MM.1S (cell line): ENCODE measurements at regions not wholly inside any gene's neighbourhood (a gene's known extent, or its start where the extent isn't known, plus 50 kb on each side); places are given as distances from the start of the nearest gene placed in this dataset.

Source experiments
- DNase-seq: peaks from one replicate; pipeline ENCODE4 v3.0.0-alpha.2; 2015
- H2AFZ ChIP-seq: fragments of 300-600 bp; sonication (generic); 2 replicates; pipeline ENCODE4 v1.6.0; 2016; ENCODE audit warnings: antibody characterized with exemption, low read length
- H3F3A ChIP-seq: fragments of 300-600 bp; sonication (generic); 2 replicates; pipeline ENCODE4 v1.6.1; 2016; ENCODE audit warnings: mild to moderate bottlenecking, antibody characterized with exemption, low read length, moderate library complexity, mixed read lengths; ENCODE audit not compliant: insufficient read depth
- H3K27ac ChIP-seq: fragments of 300-600 bp; sonication (generic); 2 replicates; pipeline ENCODE4 v1.5.1; 2016; ENCODE audit warnings: mild to moderate bottlenecking, low read length
- H3K27me3 ChIP-seq: fragments of 300-600 bp; sonication (generic); replicated peaks from 2 replicates; pipeline ENCODE4 v1.6.0; 2016; ENCODE audit warnings: low read length; ENCODE audit not compliant: insufficient read depth
- H3K36me3 ChIP-seq: fragments of 300-600 bp; sonication (generic); replicated peaks from 2 replicates; pipeline ENCODE4 v1.6.1; 2016; ENCODE audit warnings: mild to moderate bottlenecking, low read length, mixed read lengths; ENCODE audit not compliant: insufficient read depth
- H3K4me1 ChIP-seq: fragments of 300-600 bp; sonication (generic); 2 replicates; pipeline ENCODE4 v1.6.1; 2016; ENCODE audit warnings: low read length, mixed read lengths
- H3K4me2 ChIP-seq: fragments of 300-600 bp; sonication (generic); 2 replicates; pipeline ENCODE4 v1.6.0; 2016; ENCODE audit warnings: low read depth, low read length
- H3K4me3 ChIP-seq: fragments of 300-600 bp; sonication (generic); 2 replicates; pipeline ENCODE4 v1.5.1; 2016; ENCODE audit warnings: low read length, mixed read lengths
- H3K79me2 ChIP-seq: fragments of 300-600 bp; sonication (generic); 2 replicates; pipeline ENCODE4 v1.6.1; 2016; ENCODE audit warnings: mixed run types, low read length, mixed read lengths
- H3K9ac ChIP-seq: fragments of 300-600 bp; sonication (generic); 2 replicates; pipeline ENCODE4 v1.6.1; 2016; ENCODE audit warnings: low read length, mixed read lengths
- H3K9me2 ChIP-seq: fragments of 300-600 bp; sonication (generic); replicated peaks from 2 replicates; pipeline ENCODE4 v1.6.1; 2016; ENCODE audit warnings: mild to moderate bottlenecking, low read length, mixed read lengths; ENCODE audit not compliant: insufficient read depth
- H3K9me3 ChIP-seq: fragments of 300-600 bp; sonication (generic); replicated peaks from 2 replicates; pipeline ENCODE4 v1.6.1; 2016; ENCODE audit warnings: mild to moderate bottlenecking, low read length, mixed read lengths; ENCODE audit not compliant: insufficient read depth
- H4K20me1 ChIP-seq: fragments of 300-600 bp; sonication (generic); 2 replicates; pipeline ENCODE4 v1.6.1; 2016; ENCODE audit warnings: mild to moderate bottlenecking, low read length, moderate library complexity, mixed read lengths; ENCODE audit not compliant: insufficient read depth
- EZH2 ChIP-seq: fragments of 300-600 bp; sonication (generic); optimal IDR thresholded peaks from 2 replicates; pipeline ENCODE3; 2017; ENCODE audit warnings: low read depth, mild to moderate bottlenecking, antibody characterized with exemption, low read length, mixed read lengths
- EZH2phosphoT487 ChIP-seq: fragments of 300-600 bp; sonication (generic); IDR thresholded peaks from 2 replicates; pipeline ENCODE4 v1.6.1; 2018; ENCODE audit warnings: antibody characterized with exemption, low read length
- TF ChIP-seq, protein P1 (sequence below): fragments of 300-600 bp; sonication (generic); IDR thresholded peaks from 2 replicates; pipeline ENCODE4 v1.5.1; 2016; ENCODE audit warnings: antibody characterized with exemption, low read length, mixed read lengths

DNA sequence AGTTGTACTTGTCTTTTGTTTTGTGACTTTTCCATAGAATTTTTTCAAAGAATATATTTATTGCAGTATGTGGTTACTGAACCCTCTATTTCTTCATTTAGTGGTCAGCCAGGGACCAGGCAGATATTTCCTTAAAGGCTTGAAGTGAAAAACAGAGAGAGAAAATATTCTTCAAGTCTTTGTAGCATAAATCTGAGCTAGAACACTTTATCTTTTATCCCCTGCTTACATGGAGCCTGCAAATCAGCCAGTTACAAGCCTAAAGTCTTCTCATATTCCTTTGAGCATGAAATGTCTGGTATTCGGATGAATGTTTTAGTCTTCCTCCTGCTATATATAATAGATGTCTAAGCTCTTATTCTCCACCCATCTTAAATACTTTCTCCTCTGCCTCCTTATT, 1557.5 kb upstream of the ACVR2A start:
- Histone ChIP-seq H4K20me1 (no peaks in the 10 kb centered on the region), H3K79me2 (no peaks in the 10 kb centered on the region), H3K27ac (no peak overlapping the region), H2AFZ (no peak overlapping the region), H3K27me3 (no peaks in the 10 kb centered on the region), H3K4me3 (no peak overlapping the region), H3K9me3 (no peaks in the 10 kb centered on the region), H3K4me2 (no peak overlapping the region), H3K4me1 (no peaks in the 10 kb centered on the region), H3F3A (no peaks in the 10 kb centered on the region), H3K36me3 (no peaks in the 10 kb centered on the region), H3K9ac (no peak overlapping the region), H3K9me2 (no peaks in the 10 kb centered on the region)
- no peak for DNase-seq
- TF ChIP-seq, protein P1, sequence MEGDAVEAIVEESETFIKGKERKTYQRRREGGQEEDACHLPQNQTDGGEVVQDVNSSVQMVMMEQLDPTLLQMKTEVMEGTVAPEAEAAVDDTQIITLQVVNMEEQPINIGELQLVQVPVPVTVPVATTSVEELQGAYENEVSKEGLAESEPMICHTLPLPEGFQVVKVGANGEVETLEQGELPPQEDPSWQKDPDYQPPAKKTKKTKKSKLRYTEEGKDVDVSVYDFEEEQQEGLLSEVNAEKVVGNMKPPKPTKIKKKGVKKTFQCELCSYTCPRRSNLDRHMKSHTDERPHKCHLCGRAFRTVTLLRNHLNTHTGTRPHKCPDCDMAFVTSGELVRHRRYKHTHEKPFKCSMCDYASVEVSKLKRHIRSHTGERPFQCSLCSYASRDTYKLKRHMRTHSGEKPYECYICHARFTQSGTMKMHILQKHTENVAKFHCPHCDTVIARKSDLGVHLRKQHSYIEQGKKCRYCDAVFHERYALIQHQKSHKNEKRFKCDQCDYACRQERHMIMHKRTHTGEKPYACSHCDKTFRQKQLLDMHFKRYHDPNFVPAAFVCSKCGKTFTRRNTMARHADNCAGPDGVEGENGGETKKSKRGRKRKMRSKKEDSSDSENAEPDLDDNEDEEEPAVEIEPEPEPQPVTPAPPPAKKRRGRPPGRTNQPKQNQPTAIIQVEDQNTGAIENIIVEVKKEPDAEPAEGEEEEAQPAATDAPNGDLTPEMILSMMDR = no peak
- TF ChIP-seq EZH2phosphoT487 (no peak), EZH2 (no peak)

- Histone ChIP-seq H3K36me3 (no peaks in the 10 kb centered on the region), H2AFZ (no peak overlapping the region)
- TF ChIP-seq, protein P1 = no peak
- no peak for TF ChIP-seq EZH2phosphoT487
- TF ChIP-seq EZH2 = no peak
These were observed 1565.9 kb upstream of the ACVR2A start for GRCh38 chr2:146278881-146279280.

GRCh38 chr2:146271131-146271831, 1573.5 kb upstream of the ACVR2A start:
- TF ChIP-seq EZH2phosphoT487 = no peak
- Histone ChIP-seq H3K4me3 (no peak overlapping the region), H3K27me3 (no peaks in the 10 kb centered on the region), H3F3A (no peaks in the 10 kb centered on the region), H2AFZ (no peak overlapping the region), H4K20me1 (no peaks in the 10 kb centered on the region), H3K4me1 (no peaks in the 10 kb centered on the region), H3K4me2 (no peak overlapping the region), H3K36me3 (no peaks in the 10 kb centered on the region), H3K79me2 (no peaks in the 10 kb centered on the region), H3K9me2 (no peaks in the 10 kb centered on the region), H3K9ac (no peak overlapping the region), H3K27ac (no peak overlapping the region), H3K9me3 (no peaks in the 10 kb centered on the region)
- DNase-seq = no peak

More at GRCh38 chr2:146278881-146279280, 1565.9 kb upstream of the ACVR2A start:
- H4K20me1 ChIP-seq = no peaks in the 10 kb centered on the region
- H3K9me2 ChIP-seq = no peaks in the 10 kb centered on the region
- H3K79me2 ChIP-seq = no peaks in the 10 kb centered on the region
- H3F3A ChIP-seq = no peaks in the 10 kb centered on the region
- DNase-seq = no peak
- no peak overlapping the region for H3K27ac ChIP-seq
- no peak overlapping the region for H3K4me2 ChIP-seq
- H3K4me1 ChIP-seq = no peaks in the 10 kb centered on the region
- no peaks in the 10 kb centered on the region for H3K27me3 ChIP-seq
- H3K9me3 ChIP-seq = no peaks in the 10 kb centered on the region
- no peak overlapping the region for H3K4me3 ChIP-seq
- no peak overlapping the region for H3K9ac ChIP-seq

DNA sequence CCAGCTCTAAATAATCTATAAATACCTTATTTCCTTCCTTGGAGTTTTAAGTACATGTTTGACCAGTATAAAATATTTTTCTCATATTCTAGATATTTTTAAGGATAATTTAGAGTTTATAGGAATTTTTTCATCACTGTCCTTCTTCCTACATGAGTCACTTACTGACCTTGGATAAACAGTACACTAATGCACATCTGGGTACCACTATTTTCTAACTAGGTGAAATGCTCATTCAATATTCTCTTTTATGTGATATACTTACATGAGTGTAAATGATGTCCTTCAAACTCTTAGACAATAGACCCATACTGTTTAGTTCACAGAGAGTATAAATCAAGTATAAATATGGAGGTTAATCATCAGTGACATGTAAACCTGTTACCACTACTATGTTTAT, 1574.2 kb upstream of the ACVR2A start:
- DNase-seq = no peak
- no peak overlapping the region for H3K9ac ChIP-seq
- no peaks in the 10 kb centered on the region for H3F3A ChIP-seq
- no peaks in the 10 kb centered on the region for H3K4me1 ChIP-seq
- no peak overlapping the region for H3K4me2 ChIP-seq
- no peaks in the 10 kb centered on the region for H3K36me3 ChIP-seq
- no peak overlapping the region for H3K4me3 ChIP-seq
- H2AFZ ChIP-seq = no peak overlapping the region
- no peaks in the 10 kb centered on the region for H3K27me3 ChIP-seq
- H3K79me2 ChIP-seq = no peaks in the 10 kb centered on the region
- no peaks in the 10 kb centered on the region for H3K9me2 ChIP-seq
- H3K27ac ChIP-seq = no peak overlapping the region
- TF ChIP-seq EZH2phosphoT487 (no peak), EZH2 (no peak)
- TF ChIP-seq, protein P1 = no peak
- H3K9me3 ChIP-seq = no peaks in the 10 kb centered on the region
- H4K20me1 ChIP-seq = no peaks in the 10 kb centered on the region
